GM12878 (cell line): ENCODE measurements at regions not wholly inside any gene's neighbourhood (a gene's known extent, or its start where the extent isn't known, plus 50 kb on each side); places are given as distances from the start of the nearest gene placed in this dataset.

ENCODE experiments used
- ATAC-seq: fragments of 200-7000 bp; cut with Tn5 transposase; 3 replicates; pipeline ENCODE4 v1.9.1; 2020; ENCODE audit warnings: mild to moderate bottlenecking, moderate library complexity
- BruUV-seq: library from RNA; stranded (reverse); fragments of 400-500 nt; replicated peaks from 2 replicates; lab custom pipeline; 2021; lab: Mats Ljungman, UMichigan
- CTCF ChIA-PET: fragments of 300-600 bp; sonication (Branson Sonifier 250); formaldehyde crosslinking; extraction: SDS; loops from one replicate; lab custom pipeline; 2021; ENCODE audit warnings: inconsistent platforms; lab: Yijun Ruan, JAX
- POLR2A ChIA-PET: fragments of 350-600 bp; formaldehyde crosslinking; extraction: SDS; loops from one replicate; lab custom pipeline; 2021; ENCODE audit warnings: inconsistent platforms; lab: Charles Lee
- RAD21 ChIA-PET: fragments of 300-600 bp; sonication (Branson Sonifier 250); formaldehyde crosslinking; loops from one replicate; lab custom pipeline; 2023; ENCODE audit warnings: antibody characterized with exemption; ENCODE audit not compliant: unreplicated experiment; lab: Charles Lee
- SMC1A ChIA-PET: fragments of 300-600 bp; sonication (Branson Sonifier 250); formaldehyde crosslinking; loops from one replicate; lab custom pipeline; 2023; ENCODE audit not compliant: unreplicated experiment, uncharacterized antibody; lab: Charles Lee
- DNase-seq: peaks from one replicate; pipeline ENCODE4 v3.0.0-alpha.2; 2011; ENCODE audit warnings: low read depth, low spot score
- FAIRE-seq: peaks from 3 replicates; lab custom pipeline; 2011; peaks lifted over from hg19 to GRCh38; lab: Jason Lieb, UNC
- H2AFZ ChIP-seq: 2 replicates; pipeline ENCODE4 v1.6.0; 2011; ENCODE audit warnings: low read depth, low read length, control low read depth; ENCODE audit not compliant: control insufficient read depth
- H3K27ac ChIP-seq: 2 replicates; pipeline ENCODE4 v1.5.1; 2011; ENCODE audit warnings: control low read depth; ENCODE audit not compliant: control insufficient read depth, insufficient read depth
- H3K27me3 ChIP-seq, 2 experiments: replicated peaks in 1 of 2; 2 replicates each; pipeline versions ENCODE4 v1.6.0 to v1.6.1; 2011; ENCODE audit warnings: low read length in 1 of 2; ENCODE audit not compliant: control insufficient read depth in 2 of 2, insufficient read depth in 2 of 2
- H3K36me3 ChIP-seq, 2 experiments: 2 replicates each; pipeline ENCODE4 v1.5.1; 2011; ENCODE audit warnings: low read length in 1 of 2; ENCODE audit not compliant: control insufficient read depth in 2 of 2, insufficient read depth in 2 of 2
- H3K4me1 ChIP-seq: 2 replicates; pipeline ENCODE4 v1.6.1; 2011; ENCODE audit warnings: mild to moderate bottlenecking, low read length, moderate library complexity, mixed read lengths; ENCODE audit not compliant: control insufficient read depth, insufficient read depth
- H3K4me2 ChIP-seq: 2 replicates; pipeline ENCODE4 v1.6.0; 2011; ENCODE audit warnings: control low read depth; ENCODE audit not compliant: control insufficient read depth, insufficient read depth
- H3K4me3 ChIP-seq: fragments of 200-600 bp; sonication (generic); 2 replicates; pipeline ENCODE4 v1.5.1; 2016
- H3K79me2 ChIP-seq: 2 replicates; pipeline ENCODE4 v1.6.0; 2011; ENCODE audit warnings: low read length; ENCODE audit not compliant: control insufficient read depth, insufficient read depth
- H3K9ac ChIP-seq: 2 replicates; pipeline ENCODE4 v1.8.0; 2011; ENCODE audit warnings: low read length, control low read depth, mixed read lengths; ENCODE audit not compliant: control insufficient read depth, insufficient read depth
- H3K9me3 ChIP-seq: replicated peaks from 3 replicates; pipeline ENCODE4 v1.5.1; 2011; ENCODE audit warnings: mild to moderate bottlenecking, low read length; ENCODE audit not compliant: control insufficient read depth, insufficient read depth
- H4K20me1 ChIP-seq: 2 replicates; pipeline ENCODE4 v1.6.0; 2011; ENCODE audit not compliant: control insufficient read depth, insufficient read depth
- BMI1 ChIP-seq: fragments of 450-650 bp; IDR thresholded peaks from 2 replicates; pipeline ENCODE4 v1.6.1; 2016; ENCODE audit warnings: mild to moderate bottlenecking, moderate library complexity, borderline replicate concordance
- BRCA1 ChIP-seq: IDR thresholded peaks from 2 replicates; pipeline ENCODE4 v1.6.1; 2011; ENCODE audit warnings: low read depth, low read length, improper control_type of control experiment
- CBX3 ChIP-seq: fragments of 200-600 bp; sonication (generic); IDR thresholded peaks from 2 replicates; pipeline ENCODE4 v1.6.1; 2016; ENCODE audit warnings: low read depth, borderline replicate concordance
- DPF2 ChIP-seq: fragments of 450-650 bp; IDR thresholded peaks from 2 replicates; pipeline ENCODE4 v1.6.1; 2017; ENCODE audit warnings: mild to moderate bottlenecking
- IKZF1 ChIP-seq: fragments of 450-650 bp; conservative IDR thresholded peaks from 2 replicates; pipeline ENCODE4 v1.6.1; 2017; ENCODE audit warnings: antibody characterized with exemption, mild to moderate bottlenecking
- IRF4 ChIP-seq: IDR thresholded peaks from 2 replicates; pipeline ENCODE4 v1.6.1; 2011; ENCODE audit warnings: low read depth, low read length
- MYB ChIP-seq: fragments of 150-350 bp; IDR thresholded peaks from 2 replicates; pipeline ENCODE4 v1.6.1; 2014; ENCODE audit warnings: mild to moderate bottlenecking, low read depth, low read length, borderline replicate concordance
- NFYA ChIP-seq: IDR thresholded peaks from 2 replicates; pipeline ENCODE4 v1.6.1; 2011; ENCODE audit warnings: low read depth, mild to moderate bottlenecking, low read length, improper control_type of control experiment, borderline replicate concordance
- PAX8 ChIP-seq: fragments of 450-650 bp; IDR thresholded peaks from 2 replicates; pipeline ENCODE4 v1.6.1; 2017; ENCODE audit warnings: mild to moderate bottlenecking, moderate library complexity
- POLR2AphosphoS2 ChIP-seq: IDR thresholded peaks from 2 replicates; pipeline ENCODE4 v1.6.1; 2011; ENCODE audit warnings: low read depth, mild to moderate bottlenecking, low read length, improper control_type of control experiment, moderate library complexity
- TBL1XR1 ChIP-seq: IDR thresholded peaks from 2 replicates; pipeline ENCODE4 v1.6.1; 2012; ENCODE audit warnings: low read depth, low read length, improper control_type of control experiment
- ZNF217 ChIP-seq: fragments of 450-650 bp; IDR thresholded peaks from 2 replicates; pipeline ENCODE4 v1.6.1; 2017; ENCODE audit warnings: antibody characterized with exemption, mild to moderate bottlenecking
- ZNF274 ChIP-seq: IDR thresholded peaks from one replicate; pipeline ENCODE4 v1.8.0; 2011; ENCODE audit not compliant: insufficient read length, insufficient read depth
- ZZZ3 ChIP-seq: IDR thresholded peaks from 2 replicates; pipeline ENCODE4 v1.6.1; 2011; ENCODE audit warnings: low read depth; ENCODE audit not compliant: control insufficient read depth, insufficient read length
- whole genome bisulfite sequencing: methylation state at CpG from one replicate; pipeline ENCODE4 v1.1.6; 2016; ENCODE audit warnings: low lambda C conversion rate; ENCODE audit not compliant: insufficient replicate concordance, insufficient coverage; ENCODE audit errors: missing lambda C conversion rate; 5-methylcytosine and 5-hydroxymethylcytosine counted together
- in situ Hi-C: fragments of 300-500 bp; cut with MboI; formaldehyde crosslinking; loops from 9 replicates; pipeline ENCODE4 v1.14.3; 2018; ENCODE audit warnings: mixed read lengths
- intact Hi-C: fragments of 100-400 bp; cut with micrococcal nuclease; formaldehyde crosslinking; loops from one replicate; pipeline ENCODE4 v1.14.2; 2022; ENCODE audit not compliant: unreplicated experiment
- TF ChIP-seq, protein P1 (sequence below): IDR thresholded peaks from 2 replicates; pipeline ENCODE4 v1.6.1; 2012; ENCODE audit warnings: low read depth, low read length, improper control_type of control experiment
- TF ChIP-seq, protein P2 (sequence below): IDR thresholded peaks from 2 replicates; pipeline ENCODE4 v1.6.1; 2012; ENCODE audit warnings: low read depth, low read length, improper control_type of control experiment

DNA sequence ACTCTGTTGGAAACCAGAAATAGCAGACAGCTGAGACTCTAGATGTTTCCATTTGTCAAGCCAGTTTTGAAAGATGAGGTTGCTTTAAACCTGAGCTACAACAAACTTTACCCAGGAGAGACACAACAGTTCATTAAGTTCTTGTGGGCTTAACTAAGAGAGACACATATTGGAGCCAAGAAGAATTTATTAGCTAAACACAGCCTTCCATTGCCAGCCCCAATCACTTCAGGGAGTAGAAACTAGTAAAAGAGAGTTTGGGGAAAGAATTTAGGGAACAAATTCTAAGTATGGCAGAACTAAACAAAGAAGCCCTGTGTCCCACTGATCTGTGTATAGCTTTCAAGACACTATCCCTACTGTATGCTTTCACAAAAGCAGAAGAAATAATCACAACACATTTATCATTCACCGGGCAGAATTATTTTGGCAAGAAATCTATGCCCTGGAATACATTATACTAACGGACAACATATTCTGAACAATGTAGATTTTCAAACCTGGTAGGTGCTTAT lies 87.3 kb upstream of the KAZN start:
- no peak for TF ChIP-seq BRCA1
- TF ChIP-seq, protein P1, sequence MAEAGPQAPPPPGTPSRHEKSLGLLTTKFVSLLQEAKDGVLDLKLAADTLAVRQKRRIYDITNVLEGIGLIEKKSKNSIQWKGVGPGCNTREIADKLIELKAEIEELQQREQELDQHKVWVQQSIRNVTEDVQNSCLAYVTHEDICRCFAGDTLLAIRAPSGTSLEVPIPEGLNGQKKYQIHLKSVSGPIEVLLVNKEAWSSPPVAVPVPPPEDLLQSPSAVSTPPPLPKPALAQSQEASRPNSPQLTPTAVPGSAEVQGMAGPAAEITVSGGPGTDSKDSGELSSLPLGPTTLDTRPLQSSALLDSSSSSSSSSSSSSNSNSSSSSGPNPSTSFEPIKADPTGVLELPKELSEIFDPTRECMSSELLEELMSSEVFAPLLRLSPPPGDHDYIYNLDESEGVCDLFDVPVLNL: no peak
- no peak for TF ChIP-seq IKZF1
- WGBS: 64% methylated on average over 2 of the region's 2 CpGs
- H3K9me3 ChIP-seq: no peaks in the 10 kb centered on the region
- in situ Hi-C loops: no loop called here
- no peak for DNase-seq
- no peak overlapping the region for H3K9ac ChIP-seq
- H2AFZ ChIP-seq: no peak overlapping the region
- CTCF ChIA-PET: interaction anchor here (1.1 kb wide), 1 partner anchor 76 kb away, joined by 3 read pairs; no protein-coding TSS in a partner anchor
- intact Hi-C loops: no loop called here
- no peak overlapping the region for H3K27ac ChIP-seq
- H3K79me2 ChIP-seq: no peaks in the 10 kb centered on the region
- SMC1A ChIA-PET: interaction anchor here (1.7 to 2.1 kb wide), 2 partner anchors 11 to 13 kb away, joined by 5 to 6 read pairs; no protein-coding TSS in a partner anchor
- H4K20me1 ChIP-seq: no peaks in the 10 kb centered on the region
- no TSS peak for BruUV-seq
- no peak for FAIRE-seq
- RAD21 ChIA-PET: interaction anchor here (1.4 kb wide), 1 partner anchor 10 kb away, joined by 3 read pairs; no protein-coding TSS in a partner anchor
- POLR2A ChIA-PET: no interaction called here
- ATAC-seq: no peak
- no peak overlapping the region for H3K4me3 ChIP-seq
- no peak overlapping the region for H3K4me2 ChIP-seq
- H3K4me1 ChIP-seq: peaks cover 3% of the 10 kb centered on the region; the same call in 1 of the 2 replicates
- H3K36me3 ChIP-seq: no peaks in the 10 kb centered on the region
- no peaks in the 10 kb centered on the region for H3K27me3 ChIP-seq

DNA sequence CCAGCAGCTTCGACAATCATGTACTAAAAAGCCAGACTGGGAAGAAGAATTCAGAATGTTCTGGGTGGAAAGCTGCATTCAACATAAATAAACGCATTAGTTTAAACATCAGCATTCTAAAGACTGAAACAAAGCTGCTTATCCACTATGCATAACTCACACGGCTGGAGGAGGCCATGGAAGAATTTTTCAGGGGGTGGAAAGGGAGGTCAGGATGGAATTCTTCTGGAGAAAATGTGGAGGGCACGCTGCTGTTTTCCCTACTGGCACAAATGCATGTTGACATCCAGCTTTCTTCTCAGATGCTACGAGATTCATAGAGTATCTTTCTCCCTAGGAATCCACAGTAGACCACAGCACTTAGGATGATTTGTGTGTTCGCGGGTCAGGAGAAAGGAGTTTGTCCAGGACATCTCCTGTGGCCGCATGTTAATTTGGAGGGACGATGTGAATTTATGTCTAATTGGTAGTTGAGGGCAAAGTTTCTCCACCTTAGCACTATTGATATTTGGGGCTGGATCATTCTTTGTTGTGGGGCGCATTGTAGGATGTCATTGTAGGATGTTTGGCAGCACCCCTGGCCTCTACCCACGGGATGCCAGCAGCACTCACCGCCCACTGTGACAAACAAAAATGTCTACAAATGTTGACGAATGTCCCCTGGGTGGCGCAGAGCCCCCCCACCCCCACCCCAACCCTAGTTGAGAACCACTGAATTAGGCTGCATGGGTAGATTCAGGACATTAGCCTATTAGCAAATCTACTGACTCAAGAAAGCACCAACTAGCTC lies 86.5 kb upstream of the KAZN start:
- Histone ChIP-seq H3K27me3 (no peaks in the 10 kb centered on the region), H3K27ac (no peak overlapping the region), H3K9me3 (no peaks in the 10 kb centered on the region), H2AFZ (no peak overlapping the region), H3K4me2 (no peak overlapping the region), H3K79me2 (no peaks in the 10 kb centered on the region), H3K9ac (no peak overlapping the region), H3K36me3 (no peaks in the 10 kb centered on the region), H3K4me3 (no peak overlapping the region), H3K4me1 (peaks cover 6% of the 10 kb centered on the region), H4K20me1 (no peaks in the 10 kb centered on the region)
- in situ Hi-C loops: no loop called here
- DNase-seq (no peak), FAIRE-seq (no peak), ATAC-seq (no peak)
- ChIA-PET SMC1A (interaction anchor here (1.7 to 2.1 kb wide), 2 partner anchors 10 to 12 kb away, joined by 5 to 6 read pairs; no protein-coding TSS in a partner anchor), POLR2A (no interaction called here), CTCF (interaction anchor here (1.1 kb wide), 1 partner anchor 77 kb away, joined by 3 read pairs; no protein-coding TSS in a partner anchor), RAD21 (interaction anchor here (1.4 kb wide), 1 partner anchor 9 kb away, joined by 3 read pairs; no protein-coding TSS in a partner anchor)
- no TSS peak for BruUV-seq
- intact Hi-C loops: no loop called here
- 47% methylated on average over 14 of the region's 14 CpGs for WGBS
- no peak for TF ChIP-seq TBL1XR1
- TF ChIP-seq, protein P2, sequence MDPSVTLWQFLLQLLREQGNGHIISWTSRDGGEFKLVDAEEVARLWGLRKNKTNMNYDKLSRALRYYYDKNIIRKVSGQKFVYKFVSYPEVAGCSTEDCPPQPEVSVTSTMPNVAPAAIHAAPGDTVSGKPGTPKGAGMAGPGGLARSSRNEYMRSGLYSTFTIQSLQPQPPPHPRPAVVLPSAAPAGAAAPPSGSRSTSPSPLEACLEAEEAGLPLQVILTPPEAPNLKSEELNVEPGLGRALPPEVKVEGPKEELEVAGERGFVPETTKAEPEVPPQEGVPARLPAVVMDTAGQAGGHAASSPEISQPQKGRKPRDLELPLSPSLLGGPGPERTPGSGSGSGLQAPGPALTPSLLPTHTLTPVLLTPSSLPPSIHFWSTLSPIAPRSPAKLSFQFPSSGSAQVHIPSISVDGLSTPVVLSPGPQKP: no peak
- TF ChIP-seq MYB: no peak
- no peak for TF ChIP-seq ZNF217
- TF ChIP-seq ZNF274: no peak
- no peak for TF ChIP-seq CBX3
- TF ChIP-seq IRF4: no peak
- TF ChIP-seq BMI1: no peak
- TF ChIP-seq POLR2AphosphoS2: no peak
- no peak for TF ChIP-seq NFYA
- TF ChIP-seq PAX8: no peak
- TF ChIP-seq ZZZ3: no peak
- no peak for TF ChIP-seq DPF2
